GM18526 (cell line): ENCODE measurements at regions not wholly inside any gene's neighbourhood (a gene's known extent, or its start where the extent isn't known, plus 50 kb on each side); places are given as distances from the start of the nearest gene placed in this dataset.

ENCODE experiments used
- POLR2A ChIP-seq: IDR thresholded peaks from 3 replicates; pipeline ENCODE4 v1.6.1; 2011; ENCODE audit not compliant: insufficient read length; ENCODE audit errors: extremely low read depth

- TF ChIP-seq POLR2A = no peak
Observed at GRCh38 chr2:118475622-118476205, 371.7 kb downstream of the EN1 start.

- TF ChIP-seq POLR2A = no peak
Observed at GRCh38 chr2:118474541-118474920, 372.9 kb downstream of the EN1 start.

- TF ChIP-seq POLR2A = no peak
Observed at GRCh38 chr2:118473846-118474540, 373.5 kb downstream of the EN1 start.

- no peak for TF ChIP-seq POLR2A
Observed at GRCh38 chr2:118473241-118473640, 374.2 kb downstream of the EN1 start.

- TF ChIP-seq POLR2A = no peak
Observed at GRCh38 chr2:118470297-118470696, 377.2 kb downstream of the EN1 start.

- no peak for TF ChIP-seq POLR2A
Observed at GRCh38 chr2:118469103-118469502, 378.3 kb downstream of the EN1 start.

GRCh38 chr2:118464546-118465265 is 376.4 kb downstream of the INSIG2 start:
- no peak for TF ChIP-seq POLR2A

GRCh38 chr2:118464046-118464445 is 375.8 kb downstream of the INSIG2 start:
- no peak for TF ChIP-seq POLR2A

- TF ChIP-seq POLR2A = no peak
Observed at GRCh38 chr2:118460425-118460824, 372.2 kb downstream of the INSIG2 start.

GRCh38 chr2:118459426-118459825 is 371.2 kb downstream of the INSIG2 start:
- no peak for TF ChIP-seq POLR2A

- TF ChIP-seq POLR2A = no peak
Observed at GRCh38 chr2:118457951-118458350, 369.7 kb downstream of the INSIG2 start.

GRCh38 chr2:118449401-118449800 is 361.1 kb downstream of the INSIG2 start:
- TF ChIP-seq POLR2A = no peak

- no peak for TF ChIP-seq POLR2A
Observed at GRCh38 chr2:118443596-118443995, 355.3 kb downstream of the INSIG2 start.

GRCh38 chr2:118442996-118443553 is 354.8 kb downstream of the INSIG2 start:
- no peak for TF ChIP-seq POLR2A

- no peak for TF ChIP-seq POLR2A
Observed at GRCh38 chr2:118442046-118442445, 353.8 kb downstream of the INSIG2 start.

- TF ChIP-seq POLR2A = no peak
Observed at GRCh38 chr2:118440404-118441098, 352.3 kb downstream of the INSIG2 start.

GRCh38 chr2:118437501-118437900 is 349.2 kb downstream of the INSIG2 start:
- no peak for TF ChIP-seq POLR2A
